Left ventricle myocardium inferior (tissue), 1 donor: ENCODE measurements at regions not wholly inside any gene's neighbourhood (a gene's known extent, or its start where the extent isn't known, plus 50 kb on each side); places are given as distances from the start of the nearest gene placed in this dataset.

ENCODE experiments used
- DNase-seq: peaks from one replicate; pipeline ENCODE4 v3.0.0-alpha.2; 2020
- H3K27ac ChIP-seq: fragments of 200-600 bp; replicated peaks from 2 replicates; pipeline ENCODE4 v1.8.0; 2021
- H3K27me3 ChIP-seq: fragments of 200-600 bp; 2 replicates; pipeline ENCODE4 v1.8.0; 2021; ENCODE audit warnings: low read depth
- H3K36me3 ChIP-seq: fragments of 200-600 bp; 2 replicates; pipeline ENCODE4 v1.8.0; 2021
- H3K4me1 ChIP-seq: fragments of 200-600 bp; 2 replicates; pipeline ENCODE4 v1.8.0; 2021
- H3K4me3 ChIP-seq: fragments of 200-600 bp; 2 replicates; pipeline ENCODE4 v1.8.0; 2021; ENCODE audit warnings: mild to moderate bottlenecking, moderate library complexity
- H3K9me3 ChIP-seq: fragments of 200-600 bp; replicated peaks from 2 replicates; pipeline ENCODE4 v1.8.0; 2021
- CTCF ChIP-seq: fragments of 200-600 bp; IDR thresholded peaks from 2 replicates; pipeline ENCODE4 v1.8.0; 2021; ENCODE audit warnings: antibody characterized with exemption, mild to moderate bottlenecking, borderline replicate concordance
- intact Hi-C: fragments of 100-400 bp; cut with micrococcal nuclease; formaldehyde crosslinking; loops from one replicate; pipeline ENCODE4 v1.11.0; 2022
- donor health status: DM: no; HTN: yes; CAD: no; lungs with severe emphysema.

- intact Hi-C loops, result no loop called here
- no peaks in the 10 kb centered on the region for H3K9me3 ChIP-seq
- TF ChIP-seq CTCF, result no peak
- H3K36me3 ChIP-seq, result no peaks in the 10 kb centered on the region
- no peaks in the 10 kb centered on the region for H3K4me1 ChIP-seq
- no peaks in the 10 kb centered on the region for H3K27me3 ChIP-seq
- no peak overlapping the region for H3K27ac ChIP-seq
- no peak overlapping the region for H3K4me3 ChIP-seq
- DNase-seq, result no peak
Observed at GRCh38 chr2:14881651-14882327, 249.3 kb downstream of the LRATD1 start.

- H3K9me3 ChIP-seq, result no peaks in the 10 kb centered on the region
- H3K4me1 ChIP-seq, result no peaks in the 10 kb centered on the region
- no peak for TF ChIP-seq CTCF
- no peak for DNase-seq
- no peak overlapping the region for H3K4me3 ChIP-seq
- H3K27ac ChIP-seq, result no peak overlapping the region
- H3K36me3 ChIP-seq, result no peaks in the 10 kb centered on the region
- H3K27me3 ChIP-seq, result no peaks in the 10 kb centered on the region
- intact Hi-C loops, result no loop called here
Observed at GRCh38 chr2:14884651-14885050, 252.1 kb downstream of the LRATD1 start.

GRCh38 chr2:14891546-14891945 lies 259.0 kb downstream of the LRATD1 start:
- Histone ChIP-seq H3K9me3 (no peaks in the 10 kb centered on the region), H3K4me1 (no peaks in the 10 kb centered on the region), H3K4me3 (no peak overlapping the region), H3K27ac (no peak overlapping the region), H3K27me3 (no peaks in the 10 kb centered on the region), H3K36me3 (no peaks in the 10 kb centered on the region)
- intact Hi-C loops, result no loop called here
- DNase-seq, result no peak
- TF ChIP-seq CTCF, result no peak

GRCh38 chr2:14896330-14897030 lies 264.0 kb downstream of the LRATD1 start:
- intact Hi-C loops, result no loop called here
- Histone ChIP-seq H3K4me3 (no peak overlapping the region), H3K27ac (no peak overlapping the region), H3K36me3 (no peaks in the 10 kb centered on the region), H3K4me1 (no peaks in the 10 kb centered on the region), H3K9me3 (no peaks in the 10 kb centered on the region), H3K27me3 (no peaks in the 10 kb centered on the region)
- no peak for DNase-seq
- TF ChIP-seq CTCF, result no peak

GRCh38 chr2:14899621-14900414 lies 267.3 kb downstream of the LRATD1 start:
- H3K27me3 ChIP-seq, result no peaks in the 10 kb centered on the region
- intact Hi-C loops, result no loop called here
- TF ChIP-seq CTCF, result no peak
- H3K9me3 ChIP-seq, result no peaks in the 10 kb centered on the region
- H3K4me3 ChIP-seq, result no peak overlapping the region
- no peaks in the 10 kb centered on the region for H3K36me3 ChIP-seq
- DNase-seq, result no peak
- H3K4me1 ChIP-seq, result no peaks in the 10 kb centered on the region
- H3K27ac ChIP-seq, result no peak overlapping the region
